ENCODE measurements at regions not wholly inside any gene's neighbourhood (a gene's known extent, or its start where the extent isn't known, plus 50 kb on each side); places are given as distances from the start of the nearest gene placed in this dataset.

- TF ChIP-seq RBBP5 (IDR thresholded peaks at IDR 0.05; ENCODE audit: borderline replicate concordance, low read depth, low read length) (no peak), ZNF274 (IDR thresholded peaks at IDR 0.05; ENCODE audit: borderline replicate concordance, extremely low read depth, low read length) (no peak), JUN (IDR thresholded peaks at IDR 0.05; ENCODE audit: low read depth, low read length) (no peak)
These were observed 1127.3 kb upstream of the AUTS2 start (continued) for GRCh38 chr7:68470836-68471435.

Measured in H1 (cell line).